ENCODE measurements at regions not wholly inside any gene's neighbourhood (a gene's known extent, or its start where the extent isn't known, plus 50 kb on each side); places are given as distances from the start of the nearest gene placed in this dataset.

- TF ChIP-seq POLR2A (IDR thresholded peaks at IDR 0.05; ENCODE audit: low read depth) = no peak
- no peak for TF ChIP-seq CTCF (IDR thresholded peaks at IDR 0.05)
- TF ChIP-seq EP300 (IDR thresholded peaks at IDR 0.05) = no peak
- no peak for TF ChIP-seq POLR2AphosphoS5 (IDR thresholded peaks at IDR 0.05)
Observed at GRCh38 chr4:138572007-138572406, 329.9 kb upstream of the SLC7A11 start.

Measured in esophagus muscularis mucosa (tissue), 4 donors.